H1 (cell line): ENCODE measurements at regions not wholly inside any gene's neighbourhood (a gene's known extent, or its start where the extent isn't known, plus 50 kb on each side); places are given as distances from the start of the nearest gene placed in this dataset.

ENCODE experiments used
- HDAC2 ChIP-seq, 2 experiments: fragments of 300-600 bp in 1 of 2; sonication (generic) in 1 of 2; IDR thresholded peaks; 2 replicates each; pipeline ENCODE4 v1.6.1; 2011 to 2012; ENCODE audit warnings: low read depth in 2 of 2, low read length in 2 of 2, mild to moderate bottlenecking in 2 of 2, moderate library complexity in 2 of 2, borderline replicate concordance in 1 of 2, inconsistent platforms in 1 of 2
- HDAC6 ChIP-seq: IDR thresholded peaks from one replicate; pipeline ENCODE4 v1.7.1; 2012; ENCODE audit warnings: low read depth, mild to moderate bottlenecking, inconsistent platforms, low read length, moderate library complexity
- POLR2A ChIP-seq, 2 experiments: IDR thresholded peaks; 1 replicate in 1 of 2; 2 replicates in 1 of 2; pipeline ENCODE4 v1.6.1; 2011; ENCODE audit warnings: low read depth in 2 of 2, low read length in 2 of 2, mild to moderate bottlenecking in 2 of 2; ENCODE audit errors: control extremely low read depth in 1 of 2

- TF ChIP-seq HDAC2 (IDR thresholded peaks at IDR 0.05; ENCODE audit: borderline replicate concordance in 1 of 2, low read depth in 2 of 2, low read length in 2 of 2) (no peak), HDAC6 (no peak), POLR2A (IDR thresholded peaks at IDR 0.05; ENCODE audit: control extremely low read depth in 1 of 2, low read depth in 2 of 2, low read length in 2 of 2) (no peak)
- TF ChIP-seq, all 59 proteins: peak for 0
These were observed 76.4 kb upstream of the PRSS58 start (continued) for GRCh38 chr7:142334236-142334635.
